HG02588 (cell line): ENCODE measurements at regions not wholly inside any gene's neighbourhood (a gene's known extent, or its start where the extent isn't known, plus 50 kb on each side); places are given as distances from the start of the nearest gene placed in this dataset.

Experiments
- ATAC-seq: cut with Tn5 transposase; IDR thresholded peaks from one replicate; pipeline ENCODE4 v1.9.1; 2021; ENCODE audit warnings: mild to moderate bottlenecking, moderate library complexity; ENCODE audit not compliant: unreplicated experiment

- ATAC-seq = no peak
Observed at GRCh38 chr7:42400211-42400772, 163.3 kb upstream of the GLI3 start.

GRCh38 chr7:42395607-42396006 lies 158.6 kb upstream of the GLI3 start:
- no peak for ATAC-seq

DNA sequence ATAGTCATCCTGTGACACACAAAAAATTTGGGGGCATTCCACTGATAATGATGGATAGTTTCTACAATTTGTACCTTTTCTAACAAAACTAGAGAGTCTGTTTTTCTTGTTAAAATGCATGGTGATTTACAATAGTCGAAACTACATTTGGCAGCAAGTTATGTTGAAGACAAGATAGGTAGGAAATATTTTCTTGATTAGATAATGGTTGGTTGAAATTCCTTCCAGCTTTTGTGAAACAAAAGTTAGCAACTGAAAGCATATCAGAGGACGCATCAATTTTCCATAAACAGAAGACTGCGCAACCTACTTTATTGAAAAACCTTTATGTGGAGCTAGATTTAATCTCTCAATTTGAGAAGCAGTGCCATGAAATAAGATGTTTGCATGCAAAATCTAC lies 155.8 kb upstream of the GLI3 start:
- ATAC-seq = no peak

DNA sequence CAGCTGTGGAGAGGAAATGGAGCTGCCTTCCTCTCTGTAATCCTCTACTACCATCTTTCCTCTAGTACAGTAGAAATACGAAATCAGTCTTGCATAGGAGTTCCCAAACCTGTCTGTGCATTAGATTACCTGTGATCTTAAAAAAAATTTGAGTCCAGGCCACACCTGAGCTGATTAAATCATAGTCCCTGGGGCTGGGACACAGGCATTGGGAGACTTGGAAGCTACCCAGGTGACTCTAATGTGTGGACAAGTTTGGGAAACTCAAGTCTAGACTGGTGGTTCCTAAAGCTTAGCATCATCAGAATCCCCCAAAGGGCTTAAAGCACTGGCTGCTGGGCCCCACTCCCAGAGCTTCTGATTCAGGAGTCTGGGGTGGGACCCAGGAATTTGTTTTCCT lies 152.7 kb upstream of the GLI3 start:
- no peak for ATAC-seq

GRCh38 chr7:42385912-42386311 lies 148.9 kb upstream of the GLI3 start:
- ATAC-seq = no peak

DNA sequence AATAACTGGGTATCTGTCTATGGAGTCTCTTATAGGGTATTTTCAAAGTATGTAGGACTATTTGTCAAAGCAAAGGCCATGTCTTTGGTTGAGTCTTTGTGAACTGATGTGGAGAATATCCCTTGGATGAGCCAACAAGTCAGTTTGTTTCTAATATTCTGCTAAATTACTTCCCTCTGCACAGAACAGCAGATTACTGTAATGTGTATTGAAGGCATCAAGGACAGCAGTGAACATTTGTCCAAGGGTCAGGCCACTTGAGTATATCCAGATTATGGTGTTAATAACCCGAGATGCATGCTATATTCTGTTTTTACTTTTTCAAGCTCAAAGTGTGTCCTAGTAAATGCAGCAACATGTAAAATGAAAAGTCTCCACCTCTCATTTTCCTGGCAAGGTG lies 144.2 kb upstream of the GLI3 start:
- ATAC-seq = no peak

DNA sequence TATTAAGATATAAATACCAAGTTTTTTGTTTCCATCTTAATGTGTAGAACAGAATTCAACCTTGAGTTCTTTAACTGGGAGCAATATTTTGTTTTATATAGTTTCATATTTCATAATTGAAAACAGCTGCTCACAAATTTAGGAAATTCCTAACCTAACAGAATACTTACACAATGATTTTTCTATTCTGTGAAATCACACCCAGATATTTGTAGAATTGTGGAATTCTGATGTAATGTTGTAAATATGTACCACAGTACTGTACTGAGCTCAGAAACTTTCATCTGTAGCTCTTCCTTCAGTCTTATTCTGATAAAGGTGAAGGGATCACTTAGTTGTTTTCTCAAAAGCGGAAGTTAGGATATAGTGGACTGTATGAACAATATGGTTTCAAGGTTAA lies 143.4 kb upstream of the GLI3 start:
- ATAC-seq = no peak

DNA sequence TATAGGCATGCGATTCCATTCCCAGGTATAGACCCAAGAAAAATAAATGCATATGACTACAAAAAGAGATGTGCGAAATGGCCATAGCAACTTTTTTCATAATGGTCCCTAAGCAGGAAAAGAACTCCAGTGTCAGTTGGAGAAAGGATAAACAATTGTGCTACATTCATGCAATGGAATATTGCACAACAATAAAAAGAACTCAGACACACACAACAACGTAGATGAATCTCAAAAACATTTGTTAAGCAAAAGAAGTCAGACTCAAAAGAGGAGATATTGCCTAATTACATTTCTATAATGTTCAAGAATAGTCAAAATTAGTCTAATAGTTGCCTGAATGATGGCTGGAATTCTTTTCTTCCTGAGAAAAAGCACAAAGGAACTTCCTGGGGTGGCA lies 141.1 kb upstream of the GLI3 start:
- no peak for ATAC-seq

DNA sequence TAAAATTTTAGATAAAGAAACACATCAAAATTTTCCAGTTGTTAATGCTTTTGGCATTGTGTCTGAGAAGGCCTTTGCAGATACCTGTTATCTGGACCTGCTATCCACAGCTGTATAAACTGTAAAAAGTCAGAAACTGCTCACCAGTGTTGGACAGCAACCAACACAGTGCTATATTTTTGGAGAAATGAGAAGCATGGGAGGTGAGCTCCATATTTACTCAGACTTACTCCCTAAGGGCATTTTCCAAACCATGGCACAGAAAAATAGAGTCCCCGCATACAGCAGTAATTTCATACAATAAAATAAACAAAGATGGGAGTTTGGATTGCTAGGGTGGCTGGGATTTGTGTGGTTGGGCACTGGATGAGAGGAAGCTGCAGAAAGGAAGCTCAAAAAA lies 136.3 kb upstream of the GLI3 start:
- ATAC-seq = no peak

DNA sequence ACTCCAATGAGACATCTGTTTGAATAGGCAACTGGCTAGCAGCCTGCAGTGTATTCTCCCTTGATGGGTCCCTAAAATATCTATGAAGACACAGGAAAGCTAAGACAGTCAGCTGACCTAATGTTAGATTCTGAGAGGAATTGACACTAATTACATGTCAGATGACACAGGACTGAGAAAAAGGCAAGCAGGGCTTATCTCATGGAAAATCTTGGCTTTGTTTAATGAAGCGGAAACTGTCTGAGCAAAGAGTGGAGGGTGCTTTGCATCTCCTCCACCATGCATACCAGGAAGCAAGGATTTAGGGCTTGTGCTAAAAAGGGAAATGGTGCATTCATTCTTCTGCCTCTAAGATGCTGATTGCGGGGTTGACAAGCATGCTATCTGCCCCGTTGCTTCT lies 135.5 kb upstream of the GLI3 start:
- ATAC-seq = no peak

DNA sequence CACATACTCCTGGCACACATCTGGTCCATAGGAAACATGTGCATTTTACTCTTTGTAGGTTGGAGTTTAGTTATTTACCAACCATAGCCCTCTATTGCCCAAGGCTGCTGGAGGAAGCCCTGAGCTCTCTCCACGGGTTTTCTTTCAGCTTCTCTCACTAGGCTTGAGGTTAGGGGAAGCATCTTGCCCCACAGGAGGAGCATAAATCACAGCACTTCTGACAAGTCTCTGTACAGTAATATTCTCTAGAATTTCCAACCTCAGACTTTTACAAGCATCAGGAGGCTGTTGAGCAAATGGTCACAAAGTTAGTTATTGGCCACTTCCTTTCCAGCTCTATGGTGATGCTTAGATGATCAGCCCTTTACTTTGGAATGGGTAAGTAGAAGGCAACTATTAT lies 122.9 kb upstream of the GLI3 start:
- no peak for ATAC-seq

DNA sequence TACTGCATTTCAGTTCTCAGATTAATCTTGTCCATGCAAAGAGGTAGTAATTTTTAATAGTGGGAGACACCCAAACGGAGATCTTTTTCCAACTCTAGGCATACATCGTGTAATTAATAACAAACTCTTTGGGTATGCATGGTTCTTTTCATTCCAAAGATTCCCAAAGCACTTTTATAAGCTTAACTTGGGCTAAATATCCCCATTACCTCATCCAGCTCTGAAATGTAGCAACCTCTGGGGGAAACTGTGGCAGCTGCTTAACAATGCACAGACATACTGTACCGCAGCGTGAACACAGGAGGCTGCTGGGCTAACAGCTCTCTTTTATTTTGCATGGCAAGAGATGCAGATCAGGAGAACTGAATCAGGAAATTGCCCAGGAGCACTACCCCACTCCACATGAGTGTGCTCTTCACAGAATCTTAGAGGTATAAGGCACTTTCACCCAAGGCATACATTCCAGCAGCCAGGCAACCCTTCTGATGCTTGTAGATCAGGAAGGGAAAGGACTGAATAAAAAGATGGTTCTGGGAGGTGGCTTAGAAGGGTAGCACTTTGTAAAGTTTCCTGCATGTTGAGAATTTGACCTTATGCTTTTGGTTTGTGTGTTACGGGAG lies 114.4 kb upstream of the GLI3 start:
- ATAC-seq = no peak

GRCh38 chr7:42350801-42351200 lies 113.8 kb upstream of the GLI3 start:
- ATAC-seq = no peak

- no peak for ATAC-seq
Observed at GRCh38 chr7:42348631-42349030, 111.6 kb upstream of the GLI3 start.

DNA sequence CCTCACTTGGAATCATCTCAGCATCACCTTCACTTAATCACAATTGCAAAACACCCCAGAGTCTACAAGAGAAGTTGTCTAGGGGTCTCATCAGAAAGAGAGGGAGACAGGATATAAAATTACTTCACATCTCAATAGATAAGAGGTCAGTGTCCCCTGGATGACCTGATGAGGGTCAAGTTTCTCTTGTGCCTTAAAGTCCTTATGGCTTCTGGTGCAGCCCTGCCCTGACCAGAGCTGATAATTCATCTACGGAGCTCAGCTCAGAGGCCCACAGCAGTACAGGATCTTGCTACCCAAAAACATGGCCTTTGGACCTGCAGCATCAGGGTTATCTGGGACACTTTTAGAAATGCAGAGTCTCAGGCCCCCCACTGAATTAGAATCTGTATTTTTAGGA lies 111.1 kb upstream of the GLI3 start:
- no peak for ATAC-seq

DNA sequence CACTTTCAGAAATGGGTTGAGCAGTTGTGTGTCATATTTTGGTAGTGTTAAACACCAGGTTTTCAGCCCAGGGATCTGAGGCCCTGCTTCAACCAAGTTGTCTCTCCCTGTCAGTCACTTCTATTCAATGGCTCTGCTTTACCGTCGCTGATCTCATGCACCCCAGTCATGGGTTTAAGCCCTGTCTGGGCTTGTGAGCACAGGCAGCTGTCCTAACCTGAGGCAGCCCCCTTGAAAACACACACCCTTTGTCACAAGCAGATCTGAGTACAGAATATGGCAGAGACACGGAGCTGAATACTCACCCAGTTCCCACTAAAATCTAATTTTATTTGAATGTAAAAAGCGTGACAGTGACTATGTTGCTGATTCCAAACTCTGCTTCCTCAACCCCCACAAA lies 110.6 kb upstream of the GLI3 start:
- ATAC-seq = no peak

DNA sequence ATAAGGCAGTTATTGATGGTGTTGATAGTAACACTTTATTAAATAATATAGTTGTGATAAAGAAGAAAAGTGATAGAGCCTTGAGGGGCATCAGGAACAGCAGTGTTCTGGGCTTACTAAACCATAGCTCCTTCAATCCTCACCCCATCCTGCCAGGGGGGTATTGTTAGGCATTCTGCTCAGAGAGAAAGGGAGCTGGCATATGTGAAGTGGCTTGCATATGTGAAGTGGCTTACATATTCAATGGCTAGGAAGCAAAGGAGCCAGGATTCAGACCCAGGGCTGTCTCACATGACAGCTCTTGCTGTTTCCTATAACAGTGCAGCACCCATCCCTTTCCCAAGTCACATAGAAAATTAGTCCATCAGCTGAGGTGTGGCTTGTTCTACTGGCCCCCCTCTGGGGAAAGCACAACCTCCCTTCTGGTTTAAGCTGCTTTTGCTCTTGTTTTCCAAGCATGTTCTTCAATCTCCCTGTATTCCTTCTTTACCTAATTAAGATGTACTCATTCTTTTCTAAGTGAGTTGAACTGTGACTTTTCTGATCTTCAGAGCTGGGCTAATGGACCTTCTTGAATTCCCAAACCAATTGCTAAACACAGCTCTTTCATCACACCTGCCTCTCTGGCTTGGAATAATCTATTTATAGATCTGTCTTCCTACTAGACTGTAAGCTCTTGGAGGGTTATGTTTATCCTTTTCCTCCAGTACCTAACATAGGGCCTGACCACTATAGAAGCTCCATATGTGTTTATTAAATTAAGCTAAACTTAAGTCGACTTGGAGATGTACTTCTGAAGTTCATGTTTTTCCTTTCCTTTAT lies 108.7 kb upstream of the GLI3 start:
- no peak for ATAC-seq

- no peak for ATAC-seq
Observed at GRCh38 chr7:42344198-42344755, 107.3 kb upstream of the GLI3 start.

GRCh38 chr7:42342381-42342780 lies 105.4 kb upstream of the GLI3 start:
- no peak for ATAC-seq

DNA sequence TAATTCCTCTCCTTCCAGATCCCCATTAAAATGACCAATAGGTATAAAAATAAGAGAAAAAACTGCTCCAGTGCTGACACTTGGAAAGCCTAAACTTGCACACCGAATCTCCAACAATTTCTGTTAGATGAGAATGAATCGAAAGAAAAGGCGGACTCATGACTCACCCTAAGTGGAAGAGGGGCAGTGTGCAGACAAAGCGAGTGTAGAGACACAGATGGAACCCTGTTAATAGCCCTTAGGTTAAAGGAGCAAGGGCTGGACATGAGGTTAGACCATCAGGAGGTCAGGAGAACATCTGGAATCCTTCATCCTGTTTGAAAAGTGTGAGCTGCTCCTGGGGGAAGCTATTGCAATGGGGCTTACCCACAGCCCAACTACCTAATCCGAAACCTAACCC lies 103.4 kb upstream of the GLI3 start:
- ATAC-seq = no peak

GRCh38 chr7:42338916-42339540 lies 102.0 kb upstream of the GLI3 start:
- no peak for ATAC-seq
